Mesenchymal stem cell (in vitro differentiated cells and primary cell): ENCODE measurements at regions not wholly inside any gene's neighbourhood (a gene's known extent, or its start where the extent isn't known, plus 50 kb on each side); places are given as distances from the start of the nearest gene placed in this dataset.

Experiments
- DNase-seq: peaks from one replicate; pipeline ENCODE4 v3.0.0-alpha.2; 2013
- H2AFZ ChIP-seq: one replicate; pipeline ENCODE4 v1.6.1; 2013; ENCODE audit warnings: low read depth, mild to moderate bottlenecking, control low read depth, inconsistent platforms, low read length, moderate library complexity
- H2AK5ac ChIP-seq: 2 replicates; pipeline ENCODE4 v1.6.1; 2013; ENCODE audit warnings: low read length, moderate library complexity, mild to moderate bottlenecking, inconsistent platforms; ENCODE audit not compliant: severe bottlenecking
- H2BK120ac ChIP-seq: one replicate; pipeline ENCODE4 v1.6.1; 2013; ENCODE audit warnings: low read depth, mild to moderate bottlenecking, inconsistent platforms, low read length, moderate library complexity
- H2BK12ac ChIP-seq, 2 experiments: one replicate each; pipeline ENCODE4 v1.6.1; 2013; ENCODE audit warnings: inconsistent platforms in 2 of 2, low read length in 2 of 2, mild to moderate bottlenecking in 2 of 2, moderate library complexity in 2 of 2, control low read depth in 1 of 2
- H2BK15ac ChIP-seq: one replicate; pipeline ENCODE4 v1.6.1; 2013; ENCODE audit warnings: mild to moderate bottlenecking, low read depth, inconsistent platforms; ENCODE audit not compliant: poor library complexity, severe bottlenecking
- H2BK5ac ChIP-seq: 2 replicates; pipeline ENCODE4 v1.6.1; 2013; ENCODE audit warnings: low read depth, mild to moderate bottlenecking, low read length, control low read depth, inconsistent platforms; ENCODE audit not compliant: poor library complexity, severe bottlenecking
- H3K14ac ChIP-seq, 2 experiments: one replicate each; pipeline ENCODE4 v1.6.1; 2013; ENCODE audit warnings: inconsistent platforms in 2 of 2, low read length in 2 of 2, control low read depth in 1 of 2, mild to moderate bottlenecking in 1 of 2, moderate library complexity in 1 of 2
- H3K18ac ChIP-seq, 2 experiments: one replicate each; pipeline ENCODE4 v1.6.1; 2013; ENCODE audit warnings: inconsistent platforms in 2 of 2, low read length in 2 of 2, control low read depth in 1 of 2, low read depth in 1 of 2, mild to moderate bottlenecking in 1 of 2
- H3K23ac ChIP-seq, 2 experiments: one replicate each; pipeline ENCODE4 v1.6.1; 2013; ENCODE audit warnings: inconsistent platforms in 2 of 2, low read length in 2 of 2, mild to moderate bottlenecking in 2 of 2, moderate library complexity in 2 of 2, control low read depth in 1 of 2
- H3K27ac ChIP-seq: 2 replicates; pipeline ENCODE4 v1.5.1; 2013; ENCODE audit warnings: mild to moderate bottlenecking, moderate library complexity, low read length, control low read depth, inconsistent platforms; ENCODE audit not compliant: poor library complexity, severe bottlenecking
- H3K27me3 ChIP-seq, 2 experiments: 2 replicates each; pipeline versions ENCODE4 v1.6.1 to v1.7.0; 2013; ENCODE audit warnings: low read length in 2 of 2, mild to moderate bottlenecking in 2 of 2, moderate library complexity in 2 of 2, control low read depth in 1 of 2, inconsistent platforms in 1 of 2; ENCODE audit not compliant: control insufficient read depth in 1 of 2, insufficient read depth in 1 of 2
- H3K36me3 ChIP-seq, 2 experiments: 2 replicates each; pipeline versions ENCODE4 v1.6.1 to v1.7.0; 2013; ENCODE audit warnings: low read length in 2 of 2, control low read depth in 1 of 2, inconsistent platforms in 1 of 2, low read depth in 1 of 2, mild to moderate bottlenecking in 1 of 2; ENCODE audit not compliant: insufficient read depth in 2 of 2, control insufficient read depth in 1 of 2
- H3K4ac ChIP-seq, 2 experiments: one replicate each; pipeline ENCODE4 v1.6.1; 2013; ENCODE audit warnings: inconsistent platforms in 2 of 2, low read length in 2 of 2, mild to moderate bottlenecking in 2 of 2, moderate library complexity in 2 of 2, control low read depth in 1 of 2, low read depth in 1 of 2
- H3K4me1 ChIP-seq: 2 replicates; pipeline ENCODE4 v1.6.1; 2013; ENCODE audit warnings: low read depth, low read length, control low read depth; ENCODE audit not compliant: control insufficient read depth, insufficient read depth
- H3K4me2 ChIP-seq: 2 replicates; pipeline ENCODE4 v1.6.1; 2013; ENCODE audit warnings: low read length, mild to moderate bottlenecking, inconsistent platforms; ENCODE audit not compliant: poor library complexity, severe bottlenecking
- H3K4me3 ChIP-seq, 2 experiments: 2 replicates each; pipeline versions ENCODE4 v1.5.1 to v1.7.0; 2013; ENCODE audit warnings: low read length in 2 of 2, mild to moderate bottlenecking in 2 of 2, control low read depth in 1 of 2, low read depth in 1 of 2; ENCODE audit not compliant: insufficient read depth in 1 of 2
- H3K79me1 ChIP-seq: replicated peaks from 2 replicates; pipeline ENCODE4 v1.6.1; 2013; ENCODE audit warnings: mild to moderate bottlenecking, control low read depth, low read length, inconsistent platforms; ENCODE audit not compliant: poor library complexity, severe bottlenecking
- H3K9ac ChIP-seq: 2 replicates; pipeline ENCODE4 v1.7.0; 2013; ENCODE audit warnings: mild to moderate bottlenecking, low read length, moderate library complexity
- H3K9me3 ChIP-seq: 2 replicates; pipeline ENCODE4 v1.7.0; 2013; ENCODE audit warnings: mild to moderate bottlenecking, low read length; ENCODE audit not compliant: control insufficient read depth
- H4K8ac ChIP-seq: one replicate; pipeline ENCODE4 v1.6.1; 2013; ENCODE audit warnings: inconsistent platforms, mild to moderate bottlenecking, low read length, moderate library complexity
- H4K91ac ChIP-seq: one replicate; pipeline ENCODE4 v1.6.1; 2013; ENCODE audit warnings: mild to moderate bottlenecking, low read length, inconsistent platforms
- WGBS: methylation state at CpG from one replicate; pipeline ENCODE4 v1.1.7; 2013; ENCODE audit warnings: mixed read lengths; 5-methylcytosine and 5-hydroxymethylcytosine counted together

DNA sequence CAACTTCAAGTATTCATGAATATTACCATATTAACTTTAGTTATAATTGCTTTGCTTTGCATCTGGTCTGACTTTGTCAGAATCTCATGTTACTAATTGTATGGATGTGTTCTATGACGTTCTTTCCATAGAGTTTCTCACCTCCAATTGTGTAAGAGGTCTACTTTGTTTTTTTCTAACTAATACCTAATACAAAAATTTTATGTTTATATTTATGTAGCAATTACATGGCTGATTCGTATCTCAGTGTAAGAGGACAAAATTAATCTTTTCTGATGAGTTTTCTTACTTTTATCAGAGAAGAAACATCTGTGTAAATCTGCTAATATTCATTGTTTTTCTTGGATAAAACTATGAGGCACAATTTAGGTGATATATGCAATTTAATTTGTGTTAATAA lies 224.8 kb upstream of the B3GALT2 start:
- H3K27me3 ChIP-seq: no peaks in the 10 kb centered on the region
- H3K36me3 ChIP-seq: no peaks in the 10 kb centered on the region
- H4K91ac ChIP-seq: no peak overlapping the region
- no peak overlapping the region for H2BK12ac ChIP-seq
- no peak overlapping the region for H3K9ac ChIP-seq
- no peak overlapping the region for H3K14ac ChIP-seq
- no peak overlapping the region for H3K27ac ChIP-seq
- H3K4me3 ChIP-seq: no peak overlapping the region
- DNase-seq: no peak
- H3K4me1 ChIP-seq: peaks cover 4% of the 10 kb centered on the region
- H3K4me2 ChIP-seq: no peak overlapping the region
- no peak overlapping the region for H2BK120ac ChIP-seq
- no peak overlapping the region for H2AFZ ChIP-seq
- no peak overlapping the region for H2AK5ac ChIP-seq
- no peak overlapping the region for H2BK15ac ChIP-seq
- H3K18ac ChIP-seq: no peak overlapping the region
- no CpG with 5 or more reads among the region's 2 CpGs for WGBS
- H4K8ac ChIP-seq: no peak overlapping the region
- no peaks in the 10 kb centered on the region for H3K79me1 ChIP-seq
- H3K23ac ChIP-seq: no peak overlapping the region
- H3K9me3 ChIP-seq: no peaks in the 10 kb centered on the region
- H3K4ac ChIP-seq: no peak overlapping the region
- H2BK5ac ChIP-seq: no peak overlapping the region

DNA sequence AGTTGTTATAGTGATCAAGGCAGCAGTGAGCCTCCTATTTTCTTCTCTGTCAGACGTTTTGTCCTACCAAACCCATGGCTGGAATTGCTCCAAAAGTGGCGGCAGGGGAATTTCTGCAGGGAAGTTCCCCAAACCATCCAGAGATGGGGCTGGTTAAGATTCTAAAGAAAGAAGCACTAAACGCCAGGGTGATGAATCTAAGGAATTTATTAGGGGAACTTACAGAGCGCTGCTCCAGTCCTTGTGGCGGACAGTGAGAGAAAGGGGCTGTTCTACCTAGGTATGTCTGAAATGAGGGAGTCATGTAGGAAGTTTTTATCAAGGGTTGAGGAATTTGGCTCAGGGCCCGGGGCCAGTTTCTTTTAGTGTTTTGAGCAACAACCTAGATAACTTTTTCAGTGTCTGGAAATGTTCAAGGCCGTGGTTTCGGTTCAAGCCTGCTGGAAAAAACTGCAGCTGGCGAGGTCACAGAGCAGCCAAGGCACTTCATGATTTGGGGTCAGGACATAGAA lies 222.4 kb upstream of the B3GALT2 start:
- no peak overlapping the region for H2AFZ ChIP-seq
- peak; percentile 90 for DNase-seq
- no peak overlapping the region for H2BK12ac ChIP-seq
- peak overlapping the region; percentile 39 for H3K4me2 ChIP-seq
- H3K18ac ChIP-seq: no peak overlapping the region
- WGBS: 22% methylated on average over 9 of the region's 9 CpGs
- H2BK5ac ChIP-seq: no peak overlapping the region
- peak overlapping the region; percentile 49 for H2BK120ac ChIP-seq
- H3K9me3 ChIP-seq: no peaks in the 10 kb centered on the region
- no peak overlapping the region for H2BK15ac ChIP-seq
- H3K4me1 ChIP-seq: peaks cover 4% of the 10 kb centered on the region
- no peaks in the 10 kb centered on the region for H3K36me3 ChIP-seq
- no peak overlapping the region for H4K8ac ChIP-seq
- no peak overlapping the region for H2AK5ac ChIP-seq
- no peak overlapping the region for H3K23ac ChIP-seq
- H3K27ac ChIP-seq: peak overlapping the region; percentile 73
- H3K27me3 ChIP-seq: no peaks in the 10 kb centered on the region
- H3K14ac ChIP-seq: no peak overlapping the region
- peak overlapping the region; percentile 77 for H3K9ac ChIP-seq
- H3K79me1 ChIP-seq: no peaks in the 10 kb centered on the region
- H3K4me3 ChIP-seq: peak overlapping the region in 1 of 2 experiments; percentile 65
- no peak overlapping the region for H3K4ac ChIP-seq
- H4K91ac ChIP-seq: no peak overlapping the region

DNA sequence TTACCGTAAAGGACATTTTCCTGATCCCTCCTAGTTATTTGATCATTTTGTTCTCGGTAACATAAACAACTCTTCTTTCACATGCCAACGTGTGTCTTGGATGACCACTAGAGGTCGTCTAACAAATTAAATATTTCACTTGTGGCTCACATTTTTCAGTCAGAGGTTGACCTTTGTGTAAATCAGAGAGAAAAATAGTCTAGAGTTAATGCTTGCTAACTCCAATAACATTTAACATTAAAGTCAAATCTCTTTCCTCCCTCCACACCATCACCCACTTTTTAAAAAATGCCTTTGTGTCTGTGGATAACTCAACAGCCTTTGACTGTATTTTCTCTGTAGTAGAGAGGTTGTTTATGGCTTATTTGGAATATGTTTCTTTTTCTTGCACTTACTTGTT lies 220.5 kb upstream of the B3GALT2 start:
- peak; percentile 68 for DNase-seq

DNA sequence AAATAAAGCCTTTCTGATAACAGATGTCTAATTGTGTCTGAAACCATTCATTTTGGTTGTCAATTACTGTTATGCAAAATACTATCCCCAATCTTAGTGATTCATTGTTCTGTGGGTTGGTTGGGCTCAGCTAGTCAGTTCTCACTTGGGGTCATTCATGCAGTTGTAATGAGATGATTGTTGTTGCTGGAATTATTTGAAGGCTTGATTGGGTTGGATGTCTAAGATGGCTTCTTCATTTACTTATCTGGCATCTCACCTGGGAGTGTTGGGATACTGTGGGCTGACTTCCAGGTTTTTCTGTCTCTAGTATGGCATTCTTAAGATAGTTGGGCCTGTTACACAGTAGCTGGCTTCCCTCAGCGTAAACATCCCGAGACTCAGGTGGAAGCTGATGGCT lies 217.8 kb upstream of the B3GALT2 start:
- no peak overlapping the region for H2BK5ac ChIP-seq
- no peak overlapping the region for H3K4me2 ChIP-seq
- H3K27ac ChIP-seq: no peak overlapping the region
- H2AFZ ChIP-seq: no peak overlapping the region
- no peak overlapping the region for H3K9ac ChIP-seq
- H3K23ac ChIP-seq: no peak overlapping the region
- H3K4me1 ChIP-seq: peaks cover 4% of the 10 kb centered on the region
- peak overlapping the region; percentile 32 for H2AK5ac ChIP-seq
- no peak overlapping the region for H3K18ac ChIP-seq
- no peaks in the 10 kb centered on the region for H3K9me3 ChIP-seq
- no peak overlapping the region for H2BK120ac ChIP-seq
- no peaks in the 10 kb centered on the region for H3K79me1 ChIP-seq
- no peak overlapping the region for H4K8ac ChIP-seq
- no peak overlapping the region for H3K4ac ChIP-seq
- no peak overlapping the region for H2BK15ac ChIP-seq
- no peak overlapping the region for H3K14ac ChIP-seq
- no peak for DNase-seq
- no peak overlapping the region for H3K4me3 ChIP-seq
- no peaks in the 10 kb centered on the region for H3K36me3 ChIP-seq
- 100% methylated on average over 2 of the region's 2 CpGs for WGBS
- no peak overlapping the region for H4K91ac ChIP-seq
- no peak overlapping the region for H2BK12ac ChIP-seq
- no peaks in the 10 kb centered on the region for H3K27me3 ChIP-seq

More for the DNA sequence above, 220.5 kb upstream of the B3GALT2 start:
- no peak overlapping the region for H2BK12ac ChIP-seq
- H3K14ac ChIP-seq: no peak overlapping the region
- H2BK15ac ChIP-seq: no peak overlapping the region
- no peak overlapping the region for H3K23ac ChIP-seq
- peak overlapping the region; percentile 39 for H3K9ac ChIP-seq
- H3K4me1 ChIP-seq: peaks cover 4% of the 10 kb centered on the region
- no peaks in the 10 kb centered on the region for H3K9me3 ChIP-seq
- H2AFZ ChIP-seq: no peak overlapping the region
- no peaks in the 10 kb centered on the region for H3K79me1 ChIP-seq
- no peak overlapping the region for H2BK120ac ChIP-seq
- 22% methylated on average over 2 of the region's 4 CpGs for WGBS
- no peaks in the 10 kb centered on the region for H3K27me3 ChIP-seq
- no peak overlapping the region for H2BK5ac ChIP-seq
- no peak overlapping the region for H3K4me3 ChIP-seq
- H3K27ac ChIP-seq: no peak overlapping the region
- no peak overlapping the region for H2AK5ac ChIP-seq
- no peak overlapping the region for H4K91ac ChIP-seq
- no peak overlapping the region for H3K4me2 ChIP-seq
- H4K8ac ChIP-seq: no peak overlapping the region
- H3K18ac ChIP-seq: no peak overlapping the region
- H3K36me3 ChIP-seq: no peaks in the 10 kb centered on the region
- H3K4ac ChIP-seq: no peak overlapping the region
